NCI-H1417 treated with DMSO at 0.1 percent for 48 hours (cell line): ENCODE measurements at regions not wholly inside any gene's neighbourhood (a gene's known extent, or its start where the extent isn't known, plus 50 kb on each side); places are given as distances from the start of the nearest gene placed in this dataset.
"Not testable (repeated sequence)": the region's sequence is repeated elsewhere in the genome, so short reads cannot be mapped to it uniquely, and the experiment has no call there.

Experiments
- DNase-seq: peaks from one replicate; lab custom pipeline; 2025; lab: John Stamatoyannopoulos, UW

DNA sequence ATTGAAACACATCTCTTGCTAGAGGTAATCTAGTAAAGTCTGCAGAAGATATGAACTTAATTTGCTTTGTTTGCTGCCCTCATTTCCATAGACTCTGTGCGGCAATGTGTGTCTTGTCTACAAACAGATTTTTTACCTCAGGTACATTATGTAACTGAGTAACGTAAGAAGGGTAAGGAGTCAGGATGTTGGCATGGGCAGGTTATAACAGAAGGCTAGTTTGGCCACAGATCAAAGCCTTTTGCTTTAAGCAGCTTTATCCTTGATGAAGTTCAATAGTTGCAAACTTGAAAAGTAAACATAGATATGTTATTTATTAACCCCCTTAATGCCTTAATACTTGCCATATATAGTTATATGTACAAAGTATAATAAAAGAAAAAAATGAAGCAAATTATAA, 391.6 kb upstream of the FKBP1C start:
- DNase-seq, result no peak

DNA sequence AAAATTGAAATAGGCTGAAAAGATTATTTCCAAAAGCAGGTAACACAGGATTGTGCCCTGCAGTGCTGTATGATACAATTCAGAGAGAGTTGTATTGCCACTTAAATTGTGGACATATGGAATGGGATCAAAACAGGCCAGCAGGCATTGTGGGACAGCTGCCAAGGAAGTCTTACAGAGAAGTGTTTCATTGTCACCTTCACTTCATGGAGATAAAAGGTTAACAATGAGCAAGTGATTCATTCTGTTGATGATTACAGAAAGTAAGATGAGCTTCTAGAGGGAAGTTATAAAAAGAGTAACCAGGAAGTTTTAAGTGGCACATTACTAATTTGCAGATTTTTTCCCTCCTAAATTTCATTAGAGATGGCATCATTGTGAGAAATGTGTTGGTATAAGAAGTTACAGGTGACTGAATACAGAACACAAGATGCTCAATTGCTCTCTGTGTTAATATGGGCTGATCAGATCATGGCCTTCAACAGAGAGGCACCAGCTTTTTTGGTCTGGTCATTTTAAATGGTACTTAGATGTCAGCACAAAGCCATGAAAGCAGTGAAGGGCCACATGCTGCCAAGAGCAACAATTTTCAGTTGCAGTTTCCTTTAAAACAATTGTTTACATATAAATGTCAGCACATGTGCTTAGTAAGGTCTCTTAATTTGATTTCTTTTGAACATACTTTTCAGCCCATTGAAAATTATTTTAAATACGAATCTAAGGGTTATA, 402.5 kb upstream of the FKBP1C start:
- DNase-seq, result no peak

DNA sequence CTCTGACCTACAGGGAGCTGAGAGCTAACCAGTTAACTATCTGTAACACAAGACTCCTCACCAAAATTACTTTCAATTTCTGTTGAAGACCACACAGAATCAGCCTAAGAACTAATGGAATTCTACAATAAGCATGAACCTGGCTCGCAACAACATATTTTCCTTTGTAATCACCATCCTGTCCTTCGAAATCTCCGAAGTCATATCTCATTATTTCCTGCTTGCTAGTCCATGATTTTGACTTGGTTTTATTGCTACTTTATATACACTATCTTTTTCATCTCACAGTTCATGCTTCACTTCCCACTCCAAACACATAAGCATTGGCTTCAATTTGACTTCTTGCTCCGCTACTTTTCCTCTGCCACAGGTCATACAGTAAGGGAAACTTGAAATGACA, 405.8 kb upstream of the FKBP1C start:
- no peak for DNase-seq

DNA sequence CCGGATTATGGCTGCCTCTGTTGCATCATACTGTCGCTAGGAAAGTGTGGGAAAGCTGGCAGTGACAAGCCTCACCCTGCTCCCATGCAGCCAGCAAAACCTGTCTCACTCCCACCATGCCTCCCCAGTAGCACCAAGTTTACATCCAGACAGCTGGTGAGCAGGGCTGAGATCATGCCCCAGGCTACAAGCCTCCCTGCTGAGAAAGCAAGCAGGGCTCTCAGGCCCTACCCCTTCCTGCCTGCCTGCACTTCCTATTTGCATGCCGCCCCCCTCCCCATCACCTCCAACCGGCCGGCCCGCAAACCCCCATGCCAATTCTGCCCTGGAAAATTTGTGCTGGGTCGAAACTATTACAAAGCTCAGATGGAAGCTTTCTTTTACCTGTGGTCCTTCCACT, 408.2 kb upstream of the FKBP1C start:
- no peak for DNase-seq

DNA sequence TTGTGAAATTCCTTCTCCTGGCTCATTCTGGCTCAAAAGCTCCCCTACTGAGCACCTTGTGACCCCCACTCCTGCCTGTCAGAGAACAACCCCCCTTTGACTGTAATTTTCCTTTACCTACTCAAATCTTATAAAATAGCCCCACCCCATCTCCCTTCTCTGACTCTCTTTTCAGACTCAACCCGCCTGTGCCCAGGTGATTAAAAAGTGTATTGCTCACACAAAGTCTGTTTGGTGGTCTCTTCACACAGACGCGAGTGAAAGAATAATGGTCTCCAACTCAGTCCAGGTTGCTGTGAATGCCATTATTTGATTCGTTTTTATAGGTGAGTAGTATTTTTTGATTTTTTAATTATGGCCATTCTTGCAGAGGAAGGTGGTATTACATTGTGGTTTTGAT, 414.1 kb upstream of the FKBP1C start:
- DNase-seq, result no peak

DNA sequence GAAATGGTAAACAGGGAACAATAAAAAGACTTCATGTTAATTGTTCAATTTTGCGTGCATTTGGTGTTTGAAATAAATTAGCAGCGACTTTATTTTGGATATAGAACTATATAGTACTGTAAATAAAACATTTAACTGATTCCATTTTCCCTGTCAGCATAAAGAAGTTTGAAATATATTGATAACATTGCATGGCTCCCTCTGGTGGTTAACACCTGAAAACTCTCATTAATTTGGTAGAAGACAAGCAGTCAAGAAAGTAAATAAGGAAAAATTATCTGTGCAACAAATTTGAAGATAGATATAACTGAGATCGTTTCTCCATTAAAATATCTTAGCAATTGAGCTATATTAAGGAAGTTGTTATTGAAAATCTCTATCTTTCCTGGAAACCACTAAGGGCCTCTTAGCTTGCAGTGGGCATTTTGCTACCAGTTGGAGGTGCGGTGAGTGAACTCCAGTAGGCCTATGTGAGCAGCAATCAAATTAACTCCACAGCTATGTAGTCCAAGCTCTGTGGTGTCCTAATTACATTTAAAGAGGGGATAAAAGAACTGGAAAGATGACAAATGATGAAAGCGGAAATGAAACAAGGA, 435.7 kb upstream of the FKBP1C start:
- no peak for DNase-seq

DNA sequence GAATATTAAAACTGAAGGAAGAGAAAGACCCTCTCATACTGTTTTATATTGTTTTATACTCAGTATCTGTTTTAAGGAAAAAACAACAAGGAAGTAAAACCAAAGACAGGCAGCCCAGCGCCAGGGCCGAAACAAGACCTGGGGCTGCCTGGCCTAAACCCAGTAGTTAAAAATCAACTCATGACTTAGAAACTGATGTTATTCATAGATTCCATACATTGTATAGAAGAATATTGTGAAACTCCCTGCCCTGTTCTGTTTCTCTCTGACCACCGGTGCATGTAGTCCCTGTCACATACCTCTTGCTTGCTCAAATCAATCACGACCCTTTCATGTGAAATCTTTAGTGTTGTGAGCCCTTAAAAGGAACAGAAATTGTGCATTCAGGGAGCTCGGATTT, 445.1 kb upstream of the FKBP1C start:
- not testable (repeated sequence) for DNase-seq

DNA sequence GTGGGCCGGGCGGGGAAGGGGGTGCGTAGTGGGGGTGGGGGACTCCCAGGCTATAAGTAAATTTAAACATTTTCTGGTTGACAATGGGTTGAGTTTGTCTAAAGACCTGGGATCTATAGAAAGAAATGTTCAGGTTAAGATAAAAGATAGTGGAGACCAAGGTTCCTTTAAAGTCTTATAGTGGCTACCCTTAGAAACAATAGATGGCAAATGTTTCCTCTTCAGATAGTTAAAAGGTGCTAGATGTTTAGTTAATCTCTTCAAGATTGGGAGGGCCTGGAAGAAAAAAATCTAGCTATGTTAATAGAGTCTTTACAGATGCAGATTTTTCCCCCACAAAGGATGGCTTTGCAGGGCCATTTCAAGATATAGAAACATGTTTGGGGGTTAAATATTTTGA, 446.4 kb upstream of the FKBP1C start:
- DNase-seq, result no peak

DNA sequence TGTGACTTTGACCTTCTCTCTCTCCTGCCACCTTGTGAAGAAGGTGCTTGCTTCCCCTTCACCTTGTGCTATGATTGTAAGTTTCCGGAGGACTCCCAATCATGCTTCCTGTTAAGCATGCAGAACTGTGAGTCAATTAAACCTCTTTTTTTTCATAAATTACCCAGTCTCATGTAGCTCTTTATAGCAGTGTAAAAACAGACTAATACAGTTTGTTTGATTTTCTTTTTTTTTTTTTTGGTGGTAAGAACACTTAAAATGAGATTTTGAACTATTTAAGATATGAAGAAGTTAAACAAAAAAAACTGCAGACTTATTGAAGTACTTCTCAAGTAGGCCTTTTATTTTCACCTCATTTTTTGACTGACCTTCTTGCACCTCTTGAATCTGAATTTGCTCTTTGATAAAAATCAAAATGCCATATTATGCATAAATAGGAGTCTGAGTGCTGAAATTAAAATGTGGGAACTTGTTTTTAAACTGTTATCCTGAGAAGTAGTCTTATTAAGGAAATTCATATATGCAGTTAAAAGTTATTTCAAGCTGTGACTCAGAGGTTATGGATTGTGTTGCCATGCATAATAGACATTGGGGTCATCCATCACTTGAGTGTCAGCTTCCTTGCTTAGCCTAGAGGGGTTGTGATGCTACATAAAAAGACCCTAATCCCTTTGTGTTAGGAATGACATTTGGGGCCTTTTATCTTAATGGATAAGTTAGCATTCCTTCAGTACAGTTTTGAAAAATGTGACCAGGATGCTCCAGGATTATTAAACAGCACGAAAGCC, 447.9 kb upstream of the FKBP1C start:
- no peak for DNase-seq

DNA sequence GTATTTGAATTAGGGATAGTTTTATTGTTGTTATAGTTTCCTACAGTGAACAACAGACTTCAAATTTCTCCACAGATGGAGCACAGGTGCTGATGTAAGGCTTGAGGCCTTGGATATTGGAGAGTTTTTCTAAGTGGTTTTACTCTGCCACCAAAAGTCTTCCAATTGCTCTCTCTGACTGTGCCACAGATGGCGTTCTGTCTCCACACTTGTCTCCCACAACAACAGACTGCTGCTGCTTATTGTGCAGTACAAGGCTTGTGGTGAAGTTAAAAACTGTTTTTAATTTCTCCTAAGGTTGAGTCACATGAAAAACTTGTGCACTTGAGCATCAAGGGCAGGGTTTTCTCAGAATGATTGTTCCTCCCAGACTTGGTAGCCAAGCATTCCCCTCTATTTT, 460.9 kb upstream of the KHDRBS2 start:
- DNase-seq, result no peak

DNA sequence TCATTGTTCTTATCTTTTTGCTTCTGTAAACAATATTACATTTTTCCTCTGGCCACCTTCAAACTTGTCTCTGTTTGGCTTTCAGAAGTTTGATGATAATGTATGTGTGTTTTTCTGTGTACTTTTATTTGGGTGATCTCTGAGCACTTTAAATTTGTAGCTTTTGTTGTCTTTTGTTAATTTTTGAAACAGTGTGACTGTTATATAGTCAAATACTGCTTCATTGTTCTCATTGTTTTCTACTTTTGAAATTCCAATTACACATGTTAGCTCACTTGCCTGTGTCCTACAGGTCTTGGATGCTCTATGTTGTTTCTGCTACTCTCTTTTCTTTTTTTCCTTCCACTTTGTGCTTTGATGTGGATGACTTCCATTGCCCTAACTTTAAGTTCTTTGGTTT, 460.1 kb upstream of the KHDRBS2 start:
- no peak for DNase-seq

DNA sequence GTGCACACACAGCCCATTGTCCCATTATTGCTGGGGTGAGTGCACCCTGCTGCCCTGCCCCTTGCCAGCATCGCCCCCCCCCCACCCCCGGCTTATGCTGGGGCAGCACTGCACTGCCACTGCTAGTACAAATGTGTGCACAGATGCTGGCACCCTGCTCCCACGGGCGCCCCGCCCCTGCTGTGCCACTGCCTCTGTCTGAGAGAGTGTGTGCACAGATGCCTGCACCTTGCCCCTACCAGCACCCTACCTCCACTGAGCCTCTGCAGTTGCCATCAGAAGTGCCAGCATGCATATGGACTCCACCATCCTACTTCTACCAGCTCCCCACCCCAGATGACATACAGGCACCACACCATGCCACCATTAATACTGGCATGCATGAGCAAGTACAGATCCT, 454.6 kb upstream of the KHDRBS2 start:
- no peak for DNase-seq

DNA sequence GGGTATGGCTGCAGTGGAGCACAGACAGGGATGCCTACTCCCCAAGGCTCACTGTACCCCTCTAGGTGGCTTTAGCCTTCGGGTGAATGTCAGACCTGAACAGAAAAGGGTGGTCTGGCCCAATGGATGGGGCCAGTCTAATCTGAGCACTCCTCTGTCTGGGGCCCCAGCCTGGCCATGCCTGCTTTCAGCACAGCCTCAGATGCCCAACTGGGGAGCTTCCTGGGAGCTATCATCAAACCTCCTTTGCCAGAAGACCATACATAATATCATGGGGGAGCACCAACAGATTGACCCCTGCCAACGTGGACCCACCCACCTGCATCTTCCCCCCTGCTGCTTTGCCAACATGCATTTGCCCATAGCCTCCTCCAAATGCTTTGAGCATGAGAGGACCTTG, 454.1 kb upstream of the KHDRBS2 start:
- no peak for DNase-seq

DNA sequence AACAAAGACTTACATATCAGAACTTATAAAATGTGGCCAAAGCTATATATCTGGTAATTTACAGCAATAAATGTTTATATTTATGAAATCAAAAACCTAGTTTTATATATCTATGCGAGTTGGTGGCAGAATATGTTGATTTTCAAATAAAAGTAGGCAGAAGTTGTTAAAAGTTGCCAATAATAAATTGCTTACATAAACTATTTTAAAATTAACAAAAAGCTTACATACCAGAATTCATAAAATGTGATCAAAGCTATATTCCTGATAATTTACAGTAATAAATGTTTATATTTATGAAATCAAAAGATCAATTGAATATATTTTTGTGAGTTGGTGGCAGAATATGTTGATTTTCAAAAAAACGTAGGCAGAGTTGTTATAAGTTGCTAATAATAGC, 451.8 kb upstream of the KHDRBS2 start:
- DNase-seq, result no peak

DNA sequence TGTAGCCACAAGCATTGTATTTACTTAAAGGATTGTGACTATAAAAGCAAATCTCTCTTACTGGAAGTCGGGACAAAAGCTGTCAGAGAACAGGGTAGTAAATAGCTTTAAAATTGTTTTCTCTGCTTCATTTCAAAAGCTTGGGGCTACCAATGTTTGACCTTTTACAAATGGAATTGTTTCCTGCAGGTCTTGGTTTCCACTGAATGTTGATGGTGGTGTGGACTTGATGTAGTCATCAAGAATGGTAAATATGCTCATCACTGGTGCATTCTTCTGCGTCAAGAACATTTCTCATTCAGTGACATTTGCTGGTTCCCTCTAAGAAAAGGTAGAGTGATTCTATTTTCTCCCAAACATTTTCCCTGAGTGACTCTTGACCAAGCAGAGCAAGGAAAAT, 435.4 kb upstream of the KHDRBS2 start:
- DNase-seq, result no peak

DNA sequence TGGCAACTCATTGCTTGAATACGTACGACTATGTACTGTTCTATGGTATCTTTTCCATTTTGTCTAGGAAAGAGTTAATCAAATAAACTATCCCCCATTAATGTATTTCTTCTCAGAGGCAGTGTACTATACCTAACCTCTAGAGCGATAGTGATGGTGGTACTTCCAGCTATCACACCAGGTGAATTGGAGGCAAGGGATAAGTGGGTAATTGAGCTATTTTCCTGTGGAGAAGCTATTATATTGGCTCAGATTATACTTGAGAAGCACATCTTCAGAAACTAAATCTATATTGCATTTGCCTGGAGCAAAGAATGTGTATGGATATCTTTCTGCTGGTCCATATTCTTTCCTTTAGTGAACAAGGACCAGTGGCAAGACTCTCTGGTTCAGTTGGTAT, 430.7 kb upstream of the KHDRBS2 start:
- no peak for DNase-seq

DNA sequence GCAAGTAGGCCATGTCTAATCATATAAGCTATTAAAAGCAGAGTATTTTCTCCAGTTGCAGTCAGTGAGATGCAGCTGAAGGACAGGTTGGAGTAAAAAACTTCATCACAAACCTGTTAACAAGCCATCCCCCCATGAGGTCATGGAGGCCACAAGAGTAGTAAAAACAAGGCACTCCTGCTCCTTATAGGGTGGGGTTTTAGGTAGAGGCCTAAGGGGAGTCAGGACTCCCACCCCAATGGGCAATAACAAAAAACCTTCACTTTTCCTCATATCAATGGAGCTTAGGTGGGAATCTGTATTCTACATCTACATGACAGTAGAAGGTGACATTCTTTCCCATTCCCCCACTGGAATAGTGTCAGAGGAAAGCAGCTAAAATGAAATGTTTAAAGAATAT, 428.1 kb upstream of the KHDRBS2 start:
- no peak for DNase-seq

DNA sequence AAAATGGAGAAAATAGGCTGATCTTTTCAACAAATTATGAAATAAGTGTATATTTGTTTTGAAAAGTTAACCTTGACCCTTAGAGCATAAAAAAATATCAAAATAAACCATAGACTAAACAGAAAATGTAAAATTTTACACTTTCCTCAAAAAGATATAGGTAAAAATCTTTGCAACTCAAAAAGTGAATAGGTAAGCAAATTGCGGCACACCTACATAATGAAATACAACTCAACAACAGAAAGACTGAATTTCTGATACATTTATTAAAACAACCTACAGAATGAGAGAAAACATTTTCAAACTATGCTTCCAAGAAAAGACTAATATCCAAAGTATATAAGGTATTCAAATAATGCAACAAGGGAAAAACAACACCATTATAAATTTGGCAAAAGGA, 425.7 kb upstream of the KHDRBS2 start:
- no peak for DNase-seq

DNA sequence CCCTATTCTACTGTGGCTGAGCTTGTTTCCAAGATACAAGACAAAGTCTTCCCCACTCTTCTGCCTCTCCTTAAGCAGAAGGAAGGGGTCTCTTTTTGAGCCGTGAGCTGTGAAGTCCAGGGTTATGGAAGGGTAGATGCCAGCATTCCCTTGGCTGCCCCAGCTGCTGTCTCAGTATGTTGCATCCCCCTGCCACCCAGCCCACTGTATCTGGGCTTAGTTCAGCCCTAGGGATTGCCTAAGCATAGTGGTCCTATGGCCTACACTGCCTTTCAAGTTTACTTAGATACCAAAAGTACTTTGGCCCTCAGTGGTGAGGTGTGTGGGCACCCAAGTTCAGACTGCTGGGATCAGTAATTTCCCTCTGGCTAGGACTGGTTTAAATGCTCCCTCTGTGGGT, 421.9 kb upstream of the KHDRBS2 start:
- DNase-seq, result no peak

DNA sequence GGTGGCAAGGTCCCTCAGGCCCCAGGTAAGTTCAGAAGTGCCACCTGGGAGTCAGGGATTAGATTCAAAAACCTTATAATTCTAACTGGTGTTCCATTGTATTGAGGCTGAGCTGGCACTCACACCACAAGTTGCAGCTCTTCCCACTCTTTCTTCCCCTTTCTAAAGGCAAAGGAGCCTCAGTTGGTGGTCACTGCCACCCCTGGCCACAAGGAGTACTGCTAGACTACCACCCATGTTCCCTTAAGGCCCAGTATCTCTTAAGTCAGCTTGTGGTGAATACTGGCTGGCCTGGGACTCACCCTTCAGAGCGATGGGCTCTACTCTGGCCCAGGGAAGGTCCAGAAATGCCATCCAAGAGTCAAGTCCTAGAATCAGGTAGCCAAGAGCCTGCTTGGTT, 421.1 kb upstream of the KHDRBS2 start:
- DNase-seq, result no peak

DNA sequence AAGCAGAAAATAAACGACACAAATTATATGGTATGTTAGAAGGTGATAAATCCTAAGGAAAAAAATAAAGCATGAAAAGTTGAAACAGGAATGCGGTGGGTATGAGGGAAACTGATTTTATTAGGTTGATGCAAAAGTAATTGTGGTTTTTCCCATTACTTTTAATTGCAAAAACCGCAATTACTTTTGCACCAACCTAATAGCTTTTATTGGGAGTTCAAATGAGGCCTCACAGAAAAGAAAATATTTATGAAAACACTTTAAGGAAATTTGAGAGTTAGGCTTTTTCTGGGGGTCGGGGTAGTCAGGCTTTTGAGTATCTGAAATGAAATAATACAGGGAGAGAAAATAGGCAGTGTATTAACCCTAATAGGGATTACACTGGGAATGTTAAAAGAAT, 397.0 kb upstream of the KHDRBS2 start:
- DNase-seq, result no peak

DNA sequence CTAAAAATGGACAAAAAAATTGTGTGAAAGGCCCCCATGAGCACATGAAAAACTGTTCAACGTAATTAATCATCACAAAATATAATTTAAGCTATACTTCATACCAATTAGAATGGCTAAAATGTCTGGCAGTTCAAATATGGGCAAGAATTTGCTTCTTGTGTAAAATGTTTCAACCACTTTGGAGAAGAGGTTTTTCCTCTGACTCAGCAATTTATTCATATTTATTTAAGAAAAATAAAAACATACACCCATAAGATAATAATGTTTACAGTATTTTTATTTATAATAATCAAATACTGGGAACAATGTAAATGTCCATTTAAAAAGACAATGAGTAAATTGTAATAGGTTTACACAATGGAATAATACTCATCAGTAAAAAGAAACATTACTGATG, 395.1 kb upstream of the KHDRBS2 start:
- DNase-seq, result no peak

DNA sequence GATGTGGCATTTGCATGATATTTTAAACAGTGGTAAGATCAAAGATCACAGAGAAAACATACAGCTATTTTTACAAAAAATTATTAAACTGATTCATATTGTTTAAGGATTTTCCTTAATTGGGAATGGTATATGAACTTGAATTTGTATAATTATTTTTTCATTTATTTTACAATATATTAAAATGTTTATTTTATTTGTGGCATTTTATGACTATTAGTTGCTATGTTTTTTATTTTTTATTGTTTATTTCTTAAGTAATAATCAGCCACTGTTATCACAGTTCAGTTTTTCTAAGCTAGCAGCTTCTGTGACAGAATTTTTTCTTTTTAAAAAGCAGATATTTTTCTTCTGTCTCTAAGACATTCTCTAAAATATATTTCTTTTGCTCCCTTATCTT, 387.0 kb upstream of the KHDRBS2 start:
- DNase-seq, result no peak
